GM12874 (cell line): ENCODE measurements at regions not wholly inside any gene's neighbourhood (a gene's known extent, or its start where the extent isn't known, plus 50 kb on each side); places are given as distances from the start of the nearest gene placed in this dataset.

Experiments
- TF ChIP-seq, protein P1 (sequence below): IDR thresholded peaks from 2 replicates; pipeline ENCODE4 v1.5.1; 2011; ENCODE audit warnings: low read depth, mild to moderate bottlenecking, control low read depth, low read length, moderate library complexity; ENCODE audit not compliant: insufficient read depth

DNA sequence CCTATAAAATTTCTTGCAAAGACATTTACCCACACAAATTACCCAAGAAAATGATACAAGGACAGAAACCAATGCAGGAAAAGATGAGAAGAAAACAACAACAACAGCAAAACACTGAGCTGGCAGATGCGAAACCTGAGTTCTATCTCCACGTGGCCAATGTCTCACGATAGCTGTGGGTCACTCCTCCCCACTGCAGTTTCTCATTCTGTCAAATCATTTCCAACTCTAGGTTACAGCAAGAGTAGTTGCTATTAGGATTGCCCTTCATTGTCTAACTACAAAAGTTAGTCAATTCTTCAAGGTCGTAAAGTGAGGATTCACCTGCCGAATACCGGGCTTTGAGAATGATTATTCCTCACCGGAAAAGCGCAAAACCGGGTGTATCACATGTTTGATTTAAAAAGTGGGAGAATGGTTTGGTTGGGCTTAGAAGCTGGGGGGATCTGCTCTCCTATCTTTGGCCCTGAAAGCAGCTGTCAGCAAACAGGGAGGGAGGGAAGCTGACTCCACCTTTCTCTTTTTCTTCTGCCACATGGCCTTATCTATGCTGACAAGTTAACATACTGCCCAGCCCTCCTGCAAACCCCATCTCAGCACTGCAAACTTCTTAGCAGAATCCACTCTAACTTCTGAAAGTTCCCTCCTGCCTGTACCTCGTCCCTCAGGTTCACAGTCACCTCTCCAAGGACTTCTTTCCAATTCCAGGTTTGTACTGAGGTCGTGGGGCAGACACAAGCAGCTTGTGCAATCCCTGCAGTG, 473.0 kb downstream of the SOX11 start:
- TF ChIP-seq, protein P1, sequence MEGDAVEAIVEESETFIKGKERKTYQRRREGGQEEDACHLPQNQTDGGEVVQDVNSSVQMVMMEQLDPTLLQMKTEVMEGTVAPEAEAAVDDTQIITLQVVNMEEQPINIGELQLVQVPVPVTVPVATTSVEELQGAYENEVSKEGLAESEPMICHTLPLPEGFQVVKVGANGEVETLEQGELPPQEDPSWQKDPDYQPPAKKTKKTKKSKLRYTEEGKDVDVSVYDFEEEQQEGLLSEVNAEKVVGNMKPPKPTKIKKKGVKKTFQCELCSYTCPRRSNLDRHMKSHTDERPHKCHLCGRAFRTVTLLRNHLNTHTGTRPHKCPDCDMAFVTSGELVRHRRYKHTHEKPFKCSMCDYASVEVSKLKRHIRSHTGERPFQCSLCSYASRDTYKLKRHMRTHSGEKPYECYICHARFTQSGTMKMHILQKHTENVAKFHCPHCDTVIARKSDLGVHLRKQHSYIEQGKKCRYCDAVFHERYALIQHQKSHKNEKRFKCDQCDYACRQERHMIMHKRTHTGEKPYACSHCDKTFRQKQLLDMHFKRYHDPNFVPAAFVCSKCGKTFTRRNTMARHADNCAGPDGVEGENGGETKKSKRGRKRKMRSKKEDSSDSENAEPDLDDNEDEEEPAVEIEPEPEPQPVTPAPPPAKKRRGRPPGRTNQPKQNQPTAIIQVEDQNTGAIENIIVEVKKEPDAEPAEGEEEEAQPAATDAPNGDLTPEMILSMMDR, result no peak

DNA sequence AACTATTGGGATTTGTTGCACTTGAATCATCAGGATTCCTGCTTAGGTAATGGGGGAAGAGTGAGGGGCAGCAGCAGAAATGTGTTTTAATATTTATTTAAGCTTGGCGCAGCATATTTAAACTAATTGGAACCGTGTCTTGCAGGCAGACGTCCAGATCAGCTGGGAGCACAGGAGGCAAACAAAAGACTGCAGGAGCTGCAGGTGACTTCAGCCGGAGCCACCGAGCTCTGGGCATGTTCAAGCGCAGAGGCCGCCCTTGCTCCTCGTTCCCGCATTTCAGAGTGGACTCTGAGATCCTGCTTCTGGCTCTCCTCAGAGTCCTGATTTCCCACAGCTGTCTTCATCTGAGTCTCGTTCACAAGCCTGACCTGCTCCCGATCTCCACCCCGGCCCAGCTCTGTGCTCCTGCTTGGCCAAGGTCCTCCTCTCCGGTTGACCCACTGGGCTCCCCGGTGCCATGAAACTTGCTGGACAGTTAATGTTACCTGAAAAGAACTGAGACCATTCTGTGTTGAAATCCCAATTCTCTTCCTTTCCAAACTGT, 475.5 kb downstream of the SOX11 start:
- TF ChIP-seq, protein P1, result no peak

DNA sequence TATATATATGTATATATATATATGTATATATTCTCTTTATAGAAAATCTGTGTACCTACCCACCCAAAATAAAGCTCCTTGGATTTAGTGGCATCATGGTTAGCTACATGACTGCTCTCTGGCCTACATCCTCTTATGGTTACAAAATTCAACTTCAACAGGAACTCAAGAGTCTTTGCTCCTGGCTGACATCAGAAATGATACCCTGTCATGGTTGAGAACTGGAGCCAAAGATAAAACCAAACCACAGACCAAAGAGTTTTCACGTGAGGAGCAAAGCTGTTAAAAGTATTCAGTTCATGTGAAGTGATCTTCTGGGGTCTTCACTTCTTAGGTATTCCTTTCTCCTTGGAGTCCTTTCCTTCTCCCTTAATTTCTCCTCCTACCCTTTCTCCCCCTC, 476.3 kb downstream of the SOX11 start:
- TF ChIP-seq, protein P1, result no peak

DNA sequence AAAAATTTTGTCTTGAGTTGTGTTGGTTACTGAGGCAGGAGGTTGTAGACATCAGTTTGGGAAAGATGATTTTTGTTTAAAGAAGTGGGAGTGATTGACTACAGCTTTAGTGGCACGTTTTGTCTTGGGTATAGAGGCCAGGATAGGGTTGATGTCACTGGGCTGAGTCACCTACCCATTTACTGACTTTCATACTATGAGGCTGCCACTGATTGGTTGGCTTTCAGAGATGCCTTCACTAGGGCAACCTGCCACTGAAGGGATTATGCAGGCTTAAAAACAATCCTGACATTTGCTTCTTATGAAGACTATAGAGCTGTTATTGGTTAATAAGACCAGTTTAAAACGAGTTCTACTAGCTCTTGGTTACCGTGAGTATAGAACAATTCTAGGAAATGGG, 479.1 kb downstream of the SOX11 start:
- TF ChIP-seq, protein P1, result no peak

DNA sequence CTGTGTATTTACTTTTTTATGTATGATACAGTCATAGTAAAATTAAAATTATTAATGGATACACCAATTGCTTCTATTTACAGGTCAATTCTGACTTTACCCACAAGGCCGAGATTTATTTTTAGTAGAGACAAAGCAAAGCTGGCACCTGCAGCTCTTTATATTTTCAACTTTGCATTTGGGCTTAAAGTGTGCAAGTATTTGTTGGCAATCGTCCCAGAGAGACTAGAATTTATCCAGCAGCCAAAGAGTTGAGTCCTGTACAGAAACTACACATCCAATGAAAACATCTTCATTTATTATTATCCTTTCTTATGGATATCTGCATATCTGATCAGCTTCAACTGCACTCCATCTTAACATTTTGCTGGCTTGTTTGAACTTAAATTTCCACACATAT, 485.6 kb downstream of the SOX11 start:
- TF ChIP-seq, protein P1, result no peak

DNA sequence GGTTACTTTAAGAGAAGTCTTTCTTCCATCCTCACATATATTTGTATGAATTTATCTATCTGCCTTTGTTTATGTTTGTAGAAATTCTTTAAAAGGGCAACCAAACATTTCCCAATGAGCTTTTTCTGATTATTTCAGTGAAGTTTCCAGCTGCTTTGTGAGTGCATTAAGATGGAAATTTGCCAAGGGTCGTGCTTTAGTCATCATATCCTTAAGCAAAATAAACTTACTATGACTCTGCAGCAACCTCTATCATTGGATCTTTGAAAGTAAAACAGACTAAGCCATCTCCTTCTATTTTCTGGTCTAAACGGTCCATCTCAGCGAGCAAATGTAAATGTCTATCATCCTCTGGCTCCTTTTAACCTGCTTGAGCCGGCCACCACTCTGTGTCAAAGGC, 489.3 kb downstream of the SOX11 start:
- TF ChIP-seq, protein P1, result no peak

DNA sequence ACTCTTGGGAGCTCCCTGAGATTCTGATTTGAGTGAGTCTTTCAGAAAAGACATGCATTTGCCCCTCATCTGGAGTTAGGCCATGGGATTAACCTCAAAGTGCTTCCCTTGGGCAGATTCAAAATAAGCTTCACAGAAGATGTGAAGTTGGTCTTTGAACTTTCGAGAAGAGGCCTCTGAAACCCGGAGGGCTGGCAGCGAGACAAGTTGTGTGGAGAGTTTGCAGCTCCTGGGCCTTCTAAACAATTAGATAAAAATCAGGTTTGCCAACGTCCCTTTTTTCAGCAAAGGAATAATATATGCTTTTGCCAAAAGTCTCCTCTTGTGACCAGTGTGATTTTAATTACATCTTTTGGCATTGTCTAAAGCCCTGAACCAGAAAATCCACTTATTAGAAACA, 489.7 kb downstream of the SOX11 start:
- TF ChIP-seq, protein P1, result no peak
